ENCODE measurements at regions not wholly inside any gene's neighbourhood (a gene's known extent, or its start where the extent isn't known, plus 50 kb on each side); places are given as distances from the start of the nearest gene placed in this dataset.

GRCh38 chr7:68805159-68805558 lies 793.1 kb upstream of the AUTS2 start:
- TF ChIP-seq POLR2A (IDR thresholded peaks at IDR 0.05) (no peak), CTCF (IDR thresholded peaks at IDR 0.05) (no peak)
